ENCODE measurements at regions not wholly inside any gene's neighbourhood (a gene's known extent, or its start where the extent isn't known, plus 50 kb on each side); places are given as distances from the start of the nearest gene placed in this dataset.

- no peak for TF ChIP-seq CTCF (IDR thresholded peaks at IDR 0.05)
Measured at GRCh38 chr18:25420077-25420825, 68.3 kb upstream of the ZNF521 start.

- no peak for TF ChIP-seq CTCF (IDR thresholded peaks at IDR 0.05)
Measured at GRCh38 chr18:25416374-25416773, 64.4 kb upstream of the ZNF521 start.

- TF ChIP-seq CTCF (IDR thresholded peaks at IDR 0.05): no peak
Measured at GRCh38 chr18:25409971-25410370, 58.0 kb upstream of the ZNF521 start.

GRCh38 chr18:25408293-25408692, 56.3 kb upstream of the ZNF521 start:
- no peak for TF ChIP-seq CTCF (IDR thresholded peaks at IDR 0.05)
